ENCODE measurements at regions not wholly inside any gene's neighbourhood (a gene's known extent, or its start where the extent isn't known, plus 50 kb on each side); places are given as distances from the start of the nearest gene placed in this dataset.
"Not testable (repeated sequence)": the region's sequence is repeated elsewhere in the genome, so short reads cannot be mapped to it uniquely, and the experiment has no call there.

GRCh38 chr13:62185631-62186255 is 770.1 kb upstream of the PCDH20 start:
- no peak overlapping the region for H3K4me3 ChIP-seq (ENCODE audit: low read length)
- TF ChIP-seq ZNF274 (IDR thresholded peaks at IDR 0.05; ENCODE audit: low read depth, low read length) = no peak

DNA sequence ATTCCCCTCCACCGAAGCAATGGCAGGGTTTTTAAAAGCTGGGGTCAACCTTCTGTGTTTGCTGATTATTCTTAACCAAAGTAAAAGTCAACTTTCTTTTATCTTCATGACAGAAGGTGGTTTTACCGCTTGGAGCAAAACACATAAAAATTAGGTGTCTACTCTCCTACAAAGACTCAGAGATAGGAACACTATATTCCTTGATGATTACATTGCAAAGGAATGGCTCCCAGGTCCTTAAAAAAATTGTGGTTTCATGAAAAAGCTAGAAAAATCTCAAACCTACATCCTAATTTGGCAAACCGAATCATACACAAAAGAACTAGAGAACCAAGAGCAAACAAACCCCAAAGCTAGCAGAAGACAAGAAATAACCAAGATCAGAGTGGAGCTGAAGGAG is 760.4 kb upstream of the PCDH20 start:
- no peak overlapping the region for H3K4me3 ChIP-seq (ENCODE audit: low read length)
- no peak for TF ChIP-seq ZNF274 (IDR thresholded peaks at IDR 0.05; ENCODE audit: low read depth, low read length)

- no peak overlapping the region for H3K4me3 ChIP-seq (ENCODE audit: low read length)
- TF ChIP-seq ZNF274 (IDR thresholded peaks at IDR 0.05; ENCODE audit: low read depth, low read length) = no peak
Observed at GRCh38 chr13:62173958-62174357, 758.3 kb upstream of the PCDH20 start.

DNA sequence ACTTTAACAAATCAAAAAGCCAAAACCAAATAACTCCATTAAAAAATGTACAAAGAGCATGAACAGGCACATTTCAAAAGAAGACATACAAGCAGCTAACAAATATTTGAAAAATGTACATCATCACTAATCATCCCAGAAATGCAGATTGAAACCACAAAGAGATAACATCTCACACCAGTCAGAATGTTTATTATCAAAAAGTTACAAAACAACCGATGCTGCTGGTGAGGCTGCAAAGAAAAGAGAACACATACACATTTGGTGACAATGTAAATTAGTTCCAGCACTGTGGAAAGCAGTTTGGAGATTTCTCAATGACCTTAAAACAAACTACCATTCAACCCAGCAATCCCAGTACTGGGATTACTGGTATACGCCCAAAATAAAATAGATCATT is 756.0 kb upstream of the PCDH20 start:
- no peak for TF ChIP-seq ZNF274 (IDR thresholded peaks at IDR 0.05; ENCODE audit: low read depth, low read length)
- H3K4me3 ChIP-seq (ENCODE audit: low read length) = no peak overlapping the region

- H3K4me3 ChIP-seq (ENCODE audit: low read length) = no peak overlapping the region
- TF ChIP-seq ZNF274 (IDR thresholded peaks at IDR 0.05; ENCODE audit: low read depth, low read length) = no peak
Observed at GRCh38 chr13:62168891-62169290, 753.2 kb upstream of the PCDH20 start.

DNA sequence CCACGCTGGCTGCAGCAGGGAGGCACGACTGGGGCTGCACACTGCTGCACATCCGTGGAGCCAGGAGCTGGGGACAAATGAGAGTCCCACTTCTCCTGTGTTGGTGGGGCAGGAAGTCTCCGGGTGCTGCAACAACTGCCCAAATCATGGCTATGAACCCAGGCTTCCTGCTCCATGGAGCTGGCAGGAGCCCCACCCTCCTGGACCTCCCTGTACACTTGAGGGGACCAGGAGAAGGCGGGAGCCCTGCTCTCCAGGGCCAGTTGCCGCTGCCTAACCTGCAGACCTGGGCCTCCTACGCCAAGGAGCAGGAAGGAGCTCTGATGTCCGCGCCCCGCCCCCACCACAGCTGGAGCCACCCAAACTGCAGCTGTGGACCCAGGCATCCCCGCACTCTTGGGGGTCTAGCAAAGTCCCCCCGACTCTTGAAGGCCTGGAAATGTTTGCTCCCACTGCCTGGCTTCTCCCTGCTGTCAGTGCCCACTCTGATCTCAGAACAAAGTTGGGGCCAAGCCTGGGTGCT is 752.1 kb upstream of the PCDH20 start:
- no peak overlapping the region for H3K4me3 ChIP-seq (ENCODE audit: low read length)
- no peak for TF ChIP-seq ZNF274 (IDR thresholded peaks at IDR 0.05; ENCODE audit: low read depth, low read length)

GRCh38 chr13:62162860-62163259 is 747.2 kb upstream of the PCDH20 start:
- TF ChIP-seq ZNF274 (IDR thresholded peaks at IDR 0.05; ENCODE audit: low read depth, low read length) = no peak
- no peak overlapping the region for H3K4me3 ChIP-seq (ENCODE audit: low read length)

GRCh38 chr13:62158520-62158919 is 742.9 kb upstream of the PCDH20 start:
- no peak for TF ChIP-seq ZNF274 (IDR thresholded peaks at IDR 0.05; ENCODE audit: low read depth, low read length)
- H3K4me3 ChIP-seq (ENCODE audit: low read length) = no peak overlapping the region

- not testable (repeated sequence) for H3K4me3 ChIP-seq (ENCODE audit: low read length)
Observed at GRCh38 chr13:62151724-62152123, 736.1 kb upstream of the PCDH20 start.

- TF ChIP-seq ZNF274 (IDR thresholded peaks at IDR 0.05; ENCODE audit: low read depth, low read length) = peak; percentile 46; the same call in 1 of the 2 replicates
Observed at GRCh38 chr13:62142048-62142447, 726.4 kb upstream of the PCDH20 start.

DNA sequence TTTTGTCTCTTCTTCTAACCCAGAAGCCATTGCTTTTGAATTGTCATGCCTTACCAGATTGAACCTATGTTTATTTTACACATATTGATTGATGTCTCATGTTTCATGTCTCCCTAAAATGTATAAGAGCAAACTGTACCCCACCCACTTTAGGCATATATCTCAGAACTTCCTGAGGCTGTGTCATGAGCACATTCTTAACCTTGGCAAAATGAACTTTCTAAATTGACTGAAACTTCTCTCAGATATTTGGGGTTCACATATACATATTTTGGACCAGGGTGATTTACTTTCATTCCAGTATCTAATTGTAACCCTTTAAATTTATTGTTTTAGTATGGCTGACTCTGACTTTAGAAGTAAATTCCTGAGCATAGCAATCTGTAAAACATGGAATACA is 723.9 kb upstream of the PCDH20 start:
- TF ChIP-seq ZNF274 (IDR thresholded peaks at IDR 0.05; ENCODE audit: low read depth, low read length) = no peak
- no peak overlapping the region for H3K4me3 ChIP-seq (ENCODE audit: low read length)

More at GRCh38 chr13:62142048-62142447, 726.4 kb upstream of the PCDH20 start:
- no peak overlapping the region for H3K4me3 ChIP-seq (ENCODE audit: low read length)

GRCh38 chr13:62137629-62138405 is 722.2 kb upstream of the PCDH20 start:
- TF ChIP-seq ZNF274 (IDR thresholded peaks at IDR 0.05; ENCODE audit: low read depth, low read length) = no peak
- H3K4me3 ChIP-seq (ENCODE audit: low read length) = no peak overlapping the region

DNA sequence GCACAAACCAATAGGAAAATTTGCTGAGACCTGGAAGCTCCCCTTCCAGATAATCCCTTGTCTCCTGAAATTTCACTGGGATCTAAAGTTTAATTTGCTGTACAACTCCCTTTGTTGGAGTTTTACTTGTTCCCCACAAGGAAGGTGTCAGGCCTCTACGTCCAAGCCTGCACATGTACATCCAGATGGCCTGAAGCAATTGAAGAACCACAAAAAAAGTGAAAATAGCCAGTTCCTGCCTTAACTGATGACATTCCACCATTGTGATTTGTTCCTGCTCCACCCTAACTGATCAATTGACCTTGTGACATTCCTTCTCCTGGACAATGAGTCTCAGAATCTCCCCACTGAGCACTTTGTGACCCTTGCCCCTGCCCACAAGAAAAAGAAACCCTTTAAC is 716.0 kb upstream of the PCDH20 start:
- H3K4me3 ChIP-seq (ENCODE audit: low read length) = no peak overlapping the region
- TF ChIP-seq ZNF274 (IDR thresholded peaks at IDR 0.05; ENCODE audit: low read depth, low read length) = no peak

DNA sequence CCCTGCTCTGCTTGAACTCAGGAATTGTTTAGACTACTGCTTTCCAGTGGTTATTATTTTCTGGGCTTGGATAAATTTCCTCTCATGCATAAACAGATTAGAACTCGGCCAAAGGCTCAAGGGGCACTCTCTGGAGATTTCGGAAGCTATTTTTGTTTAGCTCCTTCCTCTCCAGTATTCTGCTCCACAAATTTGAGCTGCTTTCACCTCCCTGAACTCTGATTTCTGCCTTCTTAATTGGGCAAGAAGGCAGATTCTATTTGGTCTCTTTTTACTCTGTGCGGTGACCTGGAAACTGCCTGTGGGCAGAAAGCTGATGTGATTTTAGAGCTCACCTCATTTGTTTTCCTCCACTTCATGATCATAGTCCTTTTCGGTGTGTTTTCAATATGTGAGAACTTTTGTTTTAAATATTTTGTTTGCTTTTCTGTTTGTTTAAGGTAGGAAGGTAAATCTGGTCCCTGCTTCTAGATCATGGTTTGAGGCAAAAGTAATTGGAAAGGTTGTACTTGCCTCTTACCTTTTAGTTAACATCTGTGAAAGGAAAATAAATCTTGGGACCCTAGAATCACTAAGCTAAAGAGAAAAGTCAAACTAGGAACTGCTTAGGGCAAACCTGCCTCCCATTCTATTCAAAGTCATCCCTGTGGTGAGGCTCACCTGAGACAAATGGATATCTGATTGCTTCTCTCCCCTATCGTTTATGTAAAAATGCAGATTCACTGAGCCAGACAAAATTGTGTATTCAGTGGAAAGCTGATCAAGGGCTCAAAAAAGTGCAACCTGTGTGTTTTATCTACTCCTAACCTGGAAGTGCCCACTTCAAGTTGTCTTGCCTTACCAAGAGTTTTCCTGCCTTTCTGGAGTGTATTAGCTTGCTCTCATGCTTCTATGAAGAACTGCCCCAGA is 714.7 kb upstream of the PCDH20 start:
- no peak overlapping the region for H3K4me3 ChIP-seq (ENCODE audit: low read length)
- TF ChIP-seq ZNF274 (IDR thresholded peaks at IDR 0.05; ENCODE audit: low read depth, low read length) = no peak
